ENCODE measurements at regions not wholly inside any gene's neighbourhood (a gene's known extent, or its start where the extent isn't known, plus 50 kb on each side); places are given as distances from the start of the nearest gene placed in this dataset.

- DNase-seq (ENCODE audit: low spot score), result no peak
Observed at GRCh38 chr12:20260851-20261250, 107.5 kb upstream of the PDE3A start.

- no peak for DNase-seq (ENCODE audit: low spot score)
Observed at GRCh38 chr12:20262119-20262518, 106.2 kb upstream of the PDE3A start.

DNA sequence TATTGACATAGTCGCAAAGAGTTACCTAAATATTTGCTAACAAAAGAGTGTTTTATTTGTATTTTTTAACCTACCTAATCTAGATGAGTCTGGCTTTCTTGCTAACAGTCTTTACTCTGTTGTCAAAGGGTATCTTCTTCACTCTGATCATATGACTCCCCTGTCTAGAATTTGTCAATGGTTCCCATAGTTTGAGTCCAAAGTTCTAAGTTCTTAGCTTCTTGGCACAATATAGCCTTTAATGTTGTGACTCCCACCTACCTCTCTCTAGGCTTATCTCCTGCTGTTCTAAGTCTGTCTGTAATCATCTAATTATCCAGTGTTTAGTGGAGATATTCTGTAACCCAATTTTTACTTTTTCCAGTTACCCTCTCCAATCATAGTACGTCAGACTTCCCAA, 104.3 kb upstream of the PDE3A start:
- DNase-seq (ENCODE audit: low spot score), result no peak

DNA sequence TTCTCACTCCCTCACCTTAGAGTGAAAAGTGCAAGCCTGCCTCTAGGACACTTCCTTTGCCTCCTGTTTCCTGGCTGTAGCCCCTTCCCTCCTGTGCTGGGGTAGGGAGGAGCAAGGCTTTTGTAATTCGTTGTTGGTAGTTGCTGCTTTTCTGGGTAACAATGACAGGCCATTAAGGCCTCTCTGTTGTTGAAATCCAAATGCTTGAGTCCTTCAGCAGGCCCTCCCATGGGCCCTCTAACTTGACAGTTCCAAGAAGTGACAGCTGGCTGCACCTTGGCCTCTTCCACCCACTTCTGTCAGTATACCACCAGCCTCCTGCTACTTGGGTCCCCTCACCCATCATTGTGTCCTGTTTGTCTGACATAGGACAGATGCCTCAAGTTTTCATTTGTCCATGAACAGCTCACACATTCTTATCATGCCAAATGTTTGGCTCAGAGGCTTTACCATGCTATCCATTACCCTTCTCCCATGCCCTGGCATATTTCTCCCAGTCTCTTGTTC, 103.7 kb upstream of the PDE3A start:
- no peak for DNase-seq (ENCODE audit: low spot score)

DNA sequence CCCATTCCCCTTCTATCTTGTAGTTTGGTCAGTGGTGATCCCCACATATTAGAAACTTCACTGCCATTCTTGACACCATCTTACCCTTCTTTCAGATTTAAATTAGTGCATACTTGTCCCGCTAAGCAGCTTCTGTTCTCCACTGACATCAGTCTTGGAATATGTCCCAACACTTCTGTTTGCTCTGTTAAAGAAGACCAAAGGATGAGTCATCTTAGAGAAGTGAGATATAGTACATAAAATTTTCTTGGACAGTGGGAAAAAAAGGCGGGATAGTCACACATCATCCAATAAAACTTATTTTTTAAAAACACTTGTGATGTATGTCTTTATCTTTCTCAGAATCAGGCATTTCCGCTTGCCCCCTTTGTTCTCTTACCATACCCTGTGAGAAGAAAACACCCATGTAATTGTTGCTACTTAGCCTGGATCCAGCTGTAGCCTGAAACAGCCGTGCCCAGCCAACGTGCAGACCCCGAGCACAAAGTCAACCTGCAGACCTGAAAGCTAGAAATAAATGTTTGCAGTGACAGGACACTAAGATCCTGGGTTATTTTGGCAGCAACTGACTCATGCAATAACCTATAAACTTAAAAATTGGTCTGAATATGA, 100.1 kb upstream of the PDE3A start:
- DNase-seq (ENCODE audit: low spot score), result no peak

DNA sequence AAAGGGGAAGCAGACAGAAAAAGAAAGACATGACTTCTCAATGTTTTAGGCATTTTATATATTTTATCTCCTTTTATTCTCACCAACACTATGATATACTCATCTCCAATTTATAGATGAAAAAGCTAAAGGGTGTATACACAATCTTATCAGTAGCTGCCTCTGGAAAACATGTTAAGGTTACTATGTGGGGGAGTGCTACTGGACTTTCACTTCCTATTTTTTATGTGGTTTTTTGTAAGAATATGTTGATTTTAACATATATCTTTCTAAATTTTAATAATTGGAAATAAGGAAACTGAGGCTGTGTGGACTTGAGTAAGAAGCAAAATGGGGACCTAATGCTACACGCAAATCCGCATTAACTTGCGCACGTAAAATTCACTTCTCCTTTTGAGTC, 99.6 kb upstream of the PDE3A start:
- no peak for DNase-seq (ENCODE audit: low spot score)

- no peak for DNase-seq (ENCODE audit: low spot score)
Observed at GRCh38 chr12:20269337-20270067, 98.8 kb upstream of the PDE3A start.

- no peak for DNase-seq (ENCODE audit: low spot score)
Observed at GRCh38 chr12:20270557-20270956, 97.8 kb upstream of the PDE3A start.

DNA sequence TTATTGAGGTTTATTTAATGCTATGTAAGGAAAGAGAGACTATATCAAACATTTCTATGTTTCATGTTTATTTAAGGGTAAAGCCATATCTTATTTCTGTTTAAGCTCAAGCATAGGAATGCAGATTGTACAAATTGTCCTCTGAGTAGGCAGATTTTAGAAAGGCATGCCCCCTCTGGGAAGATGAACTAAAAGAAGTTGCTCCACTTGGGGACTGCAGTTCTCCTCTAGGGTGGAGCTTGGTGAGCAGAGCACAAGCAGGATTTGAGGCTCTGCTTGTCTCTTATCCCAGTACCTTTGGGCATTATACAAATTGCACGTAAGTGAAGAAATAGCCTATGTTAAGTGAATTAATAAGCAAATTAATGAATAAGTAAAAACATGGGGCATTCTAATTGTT, 96.2 kb upstream of the PDE3A start:
- DNase-seq (ENCODE audit: low spot score), result no peak

- no peak for DNase-seq (ENCODE audit: low spot score)
Observed at GRCh38 chr12:20272801-20273200, 95.5 kb upstream of the PDE3A start.

DNA sequence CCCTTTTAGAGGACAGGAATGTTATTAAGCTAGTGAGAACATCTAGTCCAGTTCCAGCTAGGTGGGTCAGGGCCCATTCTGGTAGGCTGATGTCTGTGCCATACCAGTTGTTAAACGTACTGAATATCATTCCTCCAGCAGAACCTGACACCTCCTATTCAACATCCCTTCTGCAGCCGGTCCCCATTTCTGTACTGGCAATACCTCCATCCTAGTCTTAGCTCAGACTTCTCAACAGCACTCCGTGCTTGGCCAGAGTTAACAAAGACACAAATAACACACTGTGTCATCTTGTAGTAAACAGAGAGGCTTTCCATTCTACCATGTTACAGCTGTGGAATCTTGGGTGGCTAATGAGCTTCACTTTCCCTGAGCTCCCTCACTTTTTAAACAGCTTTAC, 94.3 kb upstream of the PDE3A start:
- no peak for DNase-seq (ENCODE audit: low spot score)

- DNase-seq (ENCODE audit: low spot score), result no peak
Observed at GRCh38 chr12:20278276-20278675, 90.1 kb upstream of the PDE3A start.

- no peak for DNase-seq (ENCODE audit: low spot score)
Observed at GRCh38 chr12:20280515-20280914, 87.8 kb upstream of the PDE3A start.

- no peak for DNase-seq (ENCODE audit: low spot score)
Observed at GRCh38 chr12:20282401-20282800, 85.9 kb upstream of the PDE3A start.

DNA sequence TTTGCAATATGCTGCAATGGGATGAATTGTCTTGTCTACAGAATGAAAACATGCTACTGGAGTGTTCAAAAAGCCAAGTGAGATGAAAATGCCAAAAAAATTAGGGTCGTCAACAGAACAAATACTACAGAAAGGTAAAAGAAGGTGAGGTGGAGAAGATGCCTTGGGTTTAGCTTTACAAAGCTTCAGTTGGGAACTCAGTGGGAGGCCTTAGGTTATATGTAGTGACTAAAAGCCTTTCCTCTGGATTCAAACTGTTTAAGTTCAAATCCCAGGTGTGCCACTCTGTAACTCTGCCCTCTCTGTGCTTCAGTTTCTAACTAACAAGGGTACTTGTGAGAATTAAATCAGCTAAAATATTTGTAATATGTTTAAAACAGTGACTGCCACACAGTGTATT, 84.9 kb upstream of the PDE3A start:
- DNase-seq (ENCODE audit: low spot score), result no peak

GRCh38 chr12:20289520-20289919, 78.8 kb upstream of the PDE3A start:
- no peak for DNase-seq (ENCODE audit: low spot score)

DNA sequence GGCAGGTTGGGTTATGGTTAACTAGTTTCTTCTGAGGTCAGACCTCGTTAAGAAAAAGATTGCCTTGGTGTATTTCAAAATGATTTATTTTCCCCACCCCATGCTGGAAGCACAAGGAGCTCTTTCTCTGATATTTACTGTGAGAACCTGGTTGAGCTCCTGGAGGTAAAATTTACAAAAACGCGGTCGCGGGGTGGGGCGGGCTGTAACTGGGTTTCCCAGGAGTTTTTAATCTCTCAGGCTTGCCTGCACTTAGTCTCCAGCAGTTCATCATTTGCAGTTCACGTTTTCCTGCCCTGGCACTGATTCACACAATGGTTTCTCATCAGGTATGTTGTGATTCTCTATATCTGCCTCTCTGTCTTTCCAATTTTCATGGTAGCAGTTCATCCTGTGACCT, 67.9 kb upstream of the PDE3A start:
- DNase-seq (ENCODE audit: low spot score), result no peak

GRCh38 chr12:20305470-20305869, 62.9 kb upstream of the PDE3A start:
- DNase-seq (ENCODE audit: low spot score), result no peak

GRCh38 chr12:20309504-20310148, 58.7 kb upstream of the PDE3A start:
- DNase-seq (ENCODE audit: low spot score), result no peak

DNA sequence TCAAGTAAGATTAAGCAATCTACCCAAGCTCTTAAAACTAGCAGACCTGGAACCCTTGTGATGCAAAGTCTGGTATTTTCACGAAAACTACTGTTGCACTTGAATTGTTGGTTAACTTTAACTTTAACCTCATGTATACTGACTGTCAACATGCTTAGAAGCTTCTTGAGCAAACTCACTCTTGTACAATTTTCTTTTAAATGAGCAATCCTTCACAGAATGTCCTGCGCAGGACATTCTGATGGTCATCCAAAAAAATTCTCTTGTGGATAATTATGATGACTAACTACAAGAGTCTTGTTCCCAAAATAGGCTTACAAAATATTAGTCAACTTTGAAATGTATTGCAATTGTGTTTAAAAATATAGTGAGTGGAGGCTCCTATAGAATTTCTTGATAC, 54.0 kb upstream of the PDE3A start:
- no peak for DNase-seq (ENCODE audit: low spot score)

GRCh38 chr12:20317554-20317953, 50.8 kb upstream of the PDE3A start:
- no peak for DNase-seq (ENCODE audit: low spot score)
